MCF 10A (cell line): ENCODE measurements at regions not wholly inside any gene's neighbourhood (a gene's known extent, or its start where the extent isn't known, plus 50 kb on each side); places are given as distances from the start of the nearest gene placed in this dataset.

Source experiments
- BruUV-seq: library from RNA; stranded (reverse); fragments of 400-500 nt; replicated peaks from 2 replicates; lab custom pipeline; 2021; lab: Mats Ljungman, UMichigan
- CTCF ChIA-PET: fragments of 300-600 bp; sonication (Branson Sonifier 250); formaldehyde crosslinking; extraction: SDS; loops from one replicate; lab custom pipeline; 2021; ENCODE audit warnings: antibody characterized with exemption, inconsistent platforms; lab: Yijun Ruan, JAX
- POLR2A ChIA-PET: fragments of 300-600, 350-650 bp; sonication (Branson Sonifier 250); formaldehyde crosslinking; extraction: SDS; loops from one replicate; lab custom pipeline; 2020; ENCODE audit warnings: antibody characterized with exemption, inconsistent platforms; lab: Yijun Ruan, JAX
- DNase-seq: peaks from one replicate; pipeline ENCODE4 v3.0.0-alpha.2; 2018; ENCODE audit not compliant: unreplicated experiment
- H3K27ac Mint-ChIP-seq: one replicate; pipeline ENCODE4 v1.8.0; 2022; ENCODE audit warnings: mild to moderate bottlenecking, low read depth, mixed read lengths; ENCODE audit not compliant: unreplicated experiment
- H3K27me3 Mint-ChIP-seq: one replicate; pipeline ENCODE4 v1.8.0; 2022; ENCODE audit warnings: mixed read lengths; ENCODE audit not compliant: insufficient read depth, unreplicated experiment
- H3K36me3 Mint-ChIP-seq: one replicate; pipeline ENCODE4 v1.8.0; 2022; ENCODE audit warnings: mild to moderate bottlenecking, moderate library complexity, mixed read lengths; ENCODE audit not compliant: insufficient read depth, unreplicated experiment
- H3K4me1 Mint-ChIP-seq: one replicate; pipeline ENCODE4 v1.8.0; 2022; ENCODE audit warnings: mixed read lengths; ENCODE audit not compliant: insufficient read depth, unreplicated experiment
- H3K4me3 Mint-ChIP-seq: one replicate; pipeline ENCODE4 v1.8.0; 2022; ENCODE audit warnings: mild to moderate bottlenecking, moderate library complexity, mixed read lengths; ENCODE audit not compliant: unreplicated experiment
- H3K9me3 Mint-ChIP-seq: one replicate; pipeline ENCODE4 v1.8.0; 2022; ENCODE audit warnings: mixed read lengths; ENCODE audit not compliant: unreplicated experiment
- CTCF ChIP-seq: fragments of 200-600 bp; IDR thresholded peaks from one replicate; pipeline ENCODE4 v1.8.0; 2022; ENCODE audit warnings: antibody characterized with exemption, mild to moderate bottlenecking; ENCODE audit not compliant: unreplicated experiment
- intact Hi-C: fragments of 100-400 bp; cut with micrococcal nuclease; formaldehyde crosslinking; loops from 2 replicates; pipeline ENCODE4 v1.14.1; 2022

DNA sequence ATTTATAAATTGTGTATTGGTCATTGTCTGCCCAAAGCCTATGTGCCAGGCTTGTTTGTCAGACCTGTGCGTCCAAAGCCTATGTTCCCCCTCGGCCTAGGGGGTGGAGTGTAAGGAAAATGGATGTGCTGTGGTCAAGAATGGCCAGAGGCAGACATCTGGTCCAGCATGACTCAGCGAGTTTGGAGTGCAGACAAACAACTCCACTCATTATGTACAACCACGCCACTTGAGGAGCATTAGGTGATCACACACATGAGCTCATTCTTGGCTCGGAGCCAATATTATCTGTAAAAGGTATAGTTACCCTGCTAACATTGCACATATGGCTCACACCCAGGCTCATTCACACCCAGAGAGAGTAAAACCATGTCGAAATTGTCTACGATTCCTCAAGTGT is 1047.6 kb upstream of the ADGRL4 start:
- no TSS peak for BruUV-seq
- ChIA-PET POLR2A (no interaction called here), CTCF (interaction anchor here (1.0 kb wide), 1 partner anchor 10 kb away, joined by 3 read pairs; no protein-coding TSS in a partner anchor)
- no peak for TF ChIP-seq CTCF
- Mint-ChIP-seq H3K36me3 (peaks cover 12% of the 10 kb centered on the region), H3K4me3 (no peak overlapping the region), H3K4me1 (peaks cover 6% of the 10 kb centered on the region), H3K27me3 (no peaks in the 10 kb centered on the region), H3K9me3 (no peaks in the 10 kb centered on the region), H3K27ac (peak overlapping the region; percentile 81)
- DNase-seq: peak; percentile 96
- intact Hi-C loops: no loop called here

- intact Hi-C loops: no loop called here
- CTCF ChIA-PET: interaction anchor here (1.0 kb wide), 1 partner anchor 9 kb away, joined by 3 read pairs; no protein-coding TSS in a partner anchor
- H3K4me3 Mint-ChIP-seq: no peak overlapping the region
- no peak for TF ChIP-seq CTCF
- no peak for DNase-seq
- BruUV-seq: no TSS peak
- H3K36me3 Mint-ChIP-seq: peaks cover 8% of the 10 kb centered on the region
- POLR2A ChIA-PET: no interaction called here
- peak overlapping the region; percentile 81 for H3K27ac Mint-ChIP-seq
- H3K4me1 Mint-ChIP-seq: peaks cover 6% of the 10 kb centered on the region
- H3K27me3 Mint-ChIP-seq: no peaks in the 10 kb centered on the region
- H3K9me3 Mint-ChIP-seq: no peaks in the 10 kb centered on the region
Observed at GRCh38 chr1:80053613-80054012, 1047.1 kb upstream of the ADGRL4 start.

- CTCF ChIA-PET: no interaction called here
- POLR2A ChIA-PET: no interaction called here
- Mint-ChIP-seq H3K27ac (no peak overlapping the region), H3K27me3 (no peaks in the 10 kb centered on the region), H3K4me1 (peaks cover 12% of the 10 kb centered on the region), H3K36me3 (peaks cover 6% of the 10 kb centered on the region), H3K9me3 (no peaks in the 10 kb centered on the region), H3K4me3 (no peak overlapping the region)
- TF ChIP-seq CTCF: no peak
- DNase-seq: no peak
- no TSS peak for BruUV-seq
- intact Hi-C loops: no loop called here
Observed at GRCh38 chr1:80050523-80050922, 1044.0 kb upstream of the ADGRL4 start.

DNA sequence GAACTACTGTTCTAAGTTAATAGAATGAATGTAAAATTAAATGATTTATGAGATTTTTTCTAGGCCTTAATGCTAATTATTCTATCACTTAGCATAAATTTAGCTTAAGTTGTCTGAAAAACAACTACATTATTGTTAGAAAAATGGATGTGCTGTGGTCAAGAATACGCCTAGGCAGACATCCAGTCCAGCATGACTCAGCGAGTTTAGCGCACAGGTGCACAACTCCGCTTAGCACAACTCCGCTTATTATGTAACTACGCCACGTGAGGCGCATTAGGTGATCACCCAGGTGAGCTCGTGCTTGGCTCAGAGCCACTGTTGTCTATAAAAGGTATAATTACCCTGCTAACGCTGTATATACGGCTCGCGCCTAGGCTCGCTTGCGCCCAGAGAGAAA is 1043.6 kb upstream of the ADGRL4 start:
- H3K27me3 Mint-ChIP-seq: no peaks in the 10 kb centered on the region
- no TSS peak for BruUV-seq
- no peak for DNase-seq
- peaks cover 6% of the 10 kb centered on the region for H3K36me3 Mint-ChIP-seq
- H3K4me3 Mint-ChIP-seq: no peak overlapping the region
- ChIA-PET POLR2A (no interaction called here), CTCF (interaction anchor here (0.6 kb wide), 1 partner anchor 1928 kb away, joined by 3 read pairs; no protein-coding TSS in a partner anchor)
- TF ChIP-seq CTCF: no peak
- no peak overlapping the region for H3K27ac Mint-ChIP-seq
- intact Hi-C loops: no loop called here
- H3K9me3 Mint-ChIP-seq: no peaks in the 10 kb centered on the region
- peaks cover 12% of the 10 kb centered on the region for H3K4me1 Mint-ChIP-seq
